HepG2 (cell line): ENCODE measurements at regions not wholly inside any gene's neighbourhood (a gene's known extent, or its start where the extent isn't known, plus 50 kb on each side); places are given as distances from the start of the nearest gene placed in this dataset.

Source experiments
- CEBPB ChIP-seq: IDR thresholded peaks from 2 replicates; pipeline ENCODE4 v1.6.1; 2011; ENCODE audit warnings: low read depth, low read length, improper control_type of control experiment, borderline replicate concordance
- CHD4 ChIP-seq: fragments of 200-600 bp; sonication (generic); IDR thresholded peaks from 2 replicates; pipeline ENCODE4 v1.7.0; 2017; ENCODE audit warnings: mild to moderate bottlenecking, low read length, borderline replicate concordance
- ELF4 ChIP-seq: sonication (generic); formaldehyde crosslinking; IDR thresholded peaks from 2 replicates; pipeline ENCODE4 v1.5.0; 2020; ENCODE audit warnings: missing genetic modification reagents, mild to moderate bottlenecking, moderate library complexity, borderline replicate concordance
- EZH2 ChIP-seq: conservative IDR thresholded peaks from 2 replicates; pipeline ENCODE4 v1.6.1; 2012; ENCODE audit warnings: mild to moderate bottlenecking, low read depth, low read length, moderate library complexity
- GATAD2A ChIP-seq: IDR thresholded peaks from 2 replicates; pipeline ENCODE4 v1.6.1; 2016
- MTA1 ChIP-seq: sonication (generic); formaldehyde crosslinking; IDR thresholded peaks from 2 replicates; pipeline ENCODE4 v1.4.0; 2020; ENCODE audit warnings: missing genetic modification reagents, mild to moderate bottlenecking, borderline replicate concordance
- POLR2A ChIP-seq, 2 experiments: IDR thresholded peaks; 2 replicates each; pipeline ENCODE4 v1.6.1; 2011; ENCODE audit warnings: low read depth in 2 of 2, low read length in 2 of 2, mild to moderate bottlenecking in 1 of 2, moderate library complexity in 1 of 2; ENCODE audit not compliant: insufficient read depth in 1 of 2
- SP1 ChIP-seq, 2 experiments: fragments of 450-650 bp in 1 of 2; sonication (generic) in 1 of 2; formaldehyde crosslinking in 1 of 2; IDR thresholded peaks; 2 replicates each; pipeline versions ENCODE4 v1.4.0 to v1.6.1; 2016 to 2020; ENCODE audit warnings: missing genetic modification reagents in 1 of 2
- STAT5B ChIP-seq: sonication (generic); formaldehyde crosslinking; IDR thresholded peaks from 2 replicates; pipeline ENCODE4 v1.4.0; 2020; ENCODE audit warnings: missing genetic modification reagents
- U2AF2 ChIP-seq: fragments of 200-400 bp; formaldehyde crosslinking; IDR thresholded peaks from 2 replicates; pipeline ENCODE4 v1.6.1; 2017; ENCODE audit warnings: low read depth, mild to moderate bottlenecking, low read length
- ZNF251 ChIP-seq: sonication (generic); formaldehyde crosslinking; IDR thresholded peaks from 2 replicates; pipeline ENCODE4 v1.9.0; 2021; ENCODE audit warnings: mild to moderate bottlenecking, missing genetic modification reagents

DNA sequence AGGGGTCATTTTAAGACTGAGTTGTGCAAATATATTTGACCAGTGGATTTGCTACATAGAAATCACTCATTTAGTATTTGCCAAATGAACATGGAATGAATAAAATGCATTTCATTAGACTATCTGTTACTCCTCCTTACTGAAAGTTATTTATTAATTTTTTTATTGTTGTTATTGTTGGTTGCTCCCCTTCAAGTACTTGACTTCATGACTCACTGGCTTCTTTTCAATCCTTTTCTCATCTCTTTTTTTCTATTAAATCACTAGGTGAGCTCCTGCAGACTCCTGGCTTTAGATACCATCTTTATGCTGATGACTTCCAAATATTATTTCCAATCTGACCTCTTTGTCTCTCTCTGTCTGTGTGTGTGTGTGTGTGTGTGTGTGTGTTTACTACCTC, 192.2 kb upstream of the FAM83B start:
- TF ChIP-seq ELF4 (CRISPR knock-in tag) (no peak), U2AF2 (no peak), GATAD2A (CRISPR knock-in tag) (no peak), SP1 (IDR thresholded peaks at IDR 0.05) (no peak), SP1 (CRISPR knock-in tag; IDR thresholded peaks at IDR 0.05) (no peak), POLR2A (IDR thresholded peaks at IDR 0.05; ENCODE audit: insufficient read depth in 1 of 2, low read depth in 2 of 2, low read length in 2 of 2) (no peak), CEBPB (no peak), ZNF251 (no peak), EZH2 (no peak), MTA1 (CRISPR knock-in tag) (no peak), CHD4 (no peak), STAT5B (CRISPR knock-in tag) (no peak)
